ENCODE measurements at regions not wholly inside any gene's neighbourhood (a gene's known extent, or its start where the extent isn't known, plus 50 kb on each side); places are given as distances from the start of the nearest gene placed in this dataset.

DNA sequence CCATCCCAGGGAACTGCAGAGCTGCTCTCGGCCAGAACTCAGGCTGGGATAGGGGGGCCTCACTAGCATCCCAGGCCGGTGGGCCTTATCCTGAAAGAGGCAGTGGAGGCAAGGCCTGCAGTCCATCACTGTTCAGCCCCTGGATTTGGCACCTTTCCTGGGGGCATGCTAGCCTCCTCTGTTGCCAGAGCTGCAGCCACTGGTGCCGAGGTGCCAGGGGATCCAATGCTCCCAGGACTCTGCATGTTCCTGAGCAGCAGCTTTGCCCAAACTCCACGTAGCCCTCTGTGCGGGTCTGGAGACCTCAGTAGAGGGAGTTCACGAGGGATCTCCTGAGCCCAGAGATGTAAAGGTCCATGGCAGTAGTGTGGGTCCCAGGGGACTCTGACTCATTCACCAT lies 551.7 kb upstream of the AMOT start:
- TF ChIP-seq POLR2A (IDR thresholded peaks at IDR 0.05; ENCODE audit: low read length): no peak
- TF ChIP-seq GATA1 (IDR thresholded peaks at IDR 0.05; ENCODE audit: low read depth, low read length): no peak

Data from erythroblast (primary cell).